ENCODE measurements at regions not wholly inside any gene's neighbourhood (a gene's known extent, or its start where the extent isn't known, plus 50 kb on each side); places are given as distances from the start of the nearest gene placed in this dataset.

DNA sequence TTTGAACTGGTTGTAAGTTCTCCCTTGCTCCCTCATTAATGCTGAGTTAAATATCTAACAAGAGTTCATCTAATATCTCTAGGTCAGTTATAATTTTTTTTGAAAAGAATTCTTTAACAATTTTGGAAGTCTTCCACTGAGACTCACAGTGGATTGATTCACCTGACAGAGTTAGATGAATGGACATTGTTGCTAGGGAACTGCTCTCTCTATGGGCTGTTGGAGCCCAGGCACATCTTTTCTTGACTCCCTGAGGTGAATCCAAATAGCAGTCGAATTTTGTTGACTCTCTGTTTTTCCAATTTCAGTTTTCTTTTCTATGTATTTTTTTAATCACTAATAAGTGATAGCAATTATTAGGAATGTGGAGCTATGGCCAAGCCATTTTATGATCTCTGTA, 996.1 kb upstream of the PABPC4L start:
- TF ChIP-seq RAD21 (IDR thresholded peaks at IDR 0.05; ENCODE audit: low read depth) (no peak), CREB1 (IDR thresholded peaks at IDR 0.05; ENCODE audit: low read depth) (no peak), EP300 (IDR thresholded peaks at IDR 0.05; ENCODE audit: borderline replicate concordance) (no peak)
- TF ChIP-seq, protein P1, sequence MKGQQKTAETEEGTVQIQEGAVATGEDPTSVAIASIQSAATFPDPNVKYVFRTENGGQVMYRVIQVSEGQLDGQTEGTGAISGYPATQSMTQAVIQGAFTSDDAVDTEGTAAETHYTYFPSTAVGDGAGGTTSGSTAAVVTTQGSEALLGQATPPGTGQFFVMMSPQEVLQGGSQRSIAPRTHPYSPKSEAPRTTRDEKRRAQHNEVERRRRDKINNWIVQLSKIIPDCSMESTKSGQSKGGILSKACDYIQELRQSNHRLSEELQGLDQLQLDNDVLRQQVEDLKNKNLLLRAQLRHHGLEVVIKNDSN (IDR thresholded peaks at IDR 0.05) = no peak
